GM19395 (cell line): ENCODE measurements at regions not wholly inside any gene's neighbourhood (a gene's known extent, or its start where the extent isn't known, plus 50 kb on each side); places are given as distances from the start of the nearest gene placed in this dataset.
"Not testable (repeated sequence)": the region's sequence is repeated elsewhere in the genome, so short reads cannot be mapped to it uniquely, and the experiment has no call there.

Experiments used
- ATAC-seq: cut with Tn5 transposase; IDR thresholded peaks from one replicate; pipeline ENCODE4 v1.9.1; 2021; ENCODE audit warnings: mild to moderate bottlenecking, moderate library complexity; ENCODE audit not compliant: unreplicated experiment

DNA sequence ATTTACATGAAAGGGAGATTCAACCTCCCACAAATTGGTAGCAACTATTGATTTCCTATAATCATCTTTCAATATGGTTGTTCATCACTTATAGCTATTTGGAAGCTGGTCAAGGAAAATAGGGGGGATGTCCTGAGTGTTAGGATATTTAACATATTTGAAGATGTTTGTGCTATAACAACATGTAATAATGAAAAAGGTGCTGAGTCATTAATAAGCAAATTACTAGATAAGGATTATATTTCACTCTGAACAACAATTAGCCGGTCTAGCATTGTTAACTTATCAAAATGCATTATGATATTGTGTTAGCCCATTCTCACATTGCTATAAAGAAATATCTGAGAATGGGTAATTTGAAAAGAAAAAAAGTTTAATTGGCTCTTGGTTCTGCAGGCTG lies 225.8 kb upstream of the ARPP21 start:
- ATAC-seq = no peak

DNA sequence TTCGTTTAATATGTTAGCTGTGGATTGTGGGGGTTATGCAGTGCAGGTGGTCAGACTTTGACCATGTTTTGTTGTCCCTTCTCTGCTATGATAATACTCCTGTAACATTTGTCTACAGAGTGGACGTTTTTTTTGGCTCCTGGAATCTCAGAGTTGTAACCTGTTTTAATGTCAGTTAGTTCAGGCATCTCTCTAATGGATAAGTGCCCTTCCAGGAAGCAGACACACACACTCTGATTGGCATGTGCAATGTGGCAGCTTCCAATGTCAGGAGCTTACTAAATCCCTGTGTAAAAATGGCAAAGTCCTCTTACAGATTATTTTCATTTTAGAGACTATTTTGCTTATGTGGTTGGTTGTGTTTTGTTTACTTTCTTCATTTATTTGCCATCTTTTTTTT lies 222.2 kb upstream of the ARPP21 start:
- no peak for ATAC-seq

DNA sequence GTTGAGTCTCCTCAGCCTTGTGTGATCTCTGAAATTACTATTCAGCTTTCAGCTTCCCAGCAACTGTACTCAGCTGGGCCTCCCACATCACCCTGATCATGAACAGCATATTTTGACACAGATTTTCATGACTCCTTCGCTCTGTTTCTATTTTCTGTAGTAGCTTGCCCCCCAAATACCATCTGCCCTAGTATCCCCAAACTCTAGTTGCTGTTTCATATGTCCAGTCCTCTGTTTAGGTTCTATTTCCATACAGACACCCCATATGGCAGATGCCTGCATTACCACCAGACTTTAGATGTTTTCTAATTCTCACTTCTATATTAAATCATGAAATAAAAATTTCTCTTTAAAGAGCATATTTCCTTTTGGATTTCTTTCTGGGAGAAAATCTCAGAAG lies 217.2 kb upstream of the ARPP21 start:
- no peak for ATAC-seq

DNA sequence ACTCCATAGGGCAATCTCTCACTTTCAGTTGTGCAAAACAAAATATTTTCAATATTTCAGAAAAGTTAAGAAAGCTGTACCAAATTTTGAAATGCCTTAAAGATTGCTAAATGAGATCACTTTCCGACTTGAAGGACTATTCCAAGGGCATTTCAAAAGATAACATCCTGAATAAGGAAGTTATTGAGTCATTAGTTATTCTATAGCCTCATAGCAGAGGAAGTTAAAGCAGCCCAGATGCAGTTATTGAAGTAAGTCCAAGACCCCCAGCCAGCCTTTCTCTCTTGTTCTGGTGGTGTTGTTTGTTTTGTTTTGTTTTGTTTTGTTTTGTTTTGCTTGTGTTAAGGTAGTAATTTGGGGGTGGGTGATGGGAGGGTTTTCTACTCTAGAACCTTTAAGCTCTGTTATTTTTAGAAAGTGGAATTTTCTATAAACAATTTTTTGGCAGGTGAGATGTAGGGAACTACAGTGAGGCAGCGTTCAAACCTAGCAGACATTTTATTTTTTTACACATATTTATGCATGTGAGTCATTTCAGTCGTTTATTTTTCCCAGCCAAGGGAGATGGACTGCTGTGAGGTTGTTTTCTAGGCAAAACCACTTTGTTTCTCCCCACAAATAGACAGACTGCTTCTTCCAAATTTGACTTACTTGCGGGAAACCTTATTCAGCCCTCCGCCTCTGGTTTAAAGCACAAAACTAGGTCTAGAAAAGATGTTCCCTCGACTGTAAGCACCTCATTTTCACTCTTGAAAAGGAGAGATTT lies 216.3 kb upstream of the ARPP21 start:
- ATAC-seq = no peak

DNA sequence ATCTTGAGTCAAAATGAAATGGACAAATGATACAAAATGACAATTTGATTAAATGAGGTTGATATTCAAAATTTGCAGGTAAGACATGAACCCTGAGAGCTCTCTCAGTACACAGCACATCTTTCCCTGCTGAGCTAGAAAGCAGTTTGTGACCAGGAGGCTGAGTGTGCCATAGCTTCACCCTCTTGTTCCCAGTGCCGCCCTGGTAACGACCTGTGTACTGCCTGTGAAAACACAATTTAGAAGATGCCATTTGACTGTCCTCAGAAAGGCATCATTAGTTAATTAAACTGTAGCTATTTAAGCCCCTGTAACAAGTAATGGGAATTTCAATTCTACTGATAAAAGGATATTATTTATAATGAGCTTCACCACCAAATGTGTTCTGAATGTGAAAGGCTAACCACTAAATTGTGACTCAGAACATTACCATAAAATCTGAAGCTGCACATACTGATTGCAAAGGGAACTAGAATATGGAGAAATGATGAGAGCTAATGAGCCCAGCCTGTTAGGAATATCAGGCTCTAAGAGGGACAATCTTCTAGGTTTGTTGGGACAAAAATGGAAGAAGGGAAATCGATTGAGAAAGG lies 212.9 kb upstream of the ARPP21 start:
- no peak for ATAC-seq

DNA sequence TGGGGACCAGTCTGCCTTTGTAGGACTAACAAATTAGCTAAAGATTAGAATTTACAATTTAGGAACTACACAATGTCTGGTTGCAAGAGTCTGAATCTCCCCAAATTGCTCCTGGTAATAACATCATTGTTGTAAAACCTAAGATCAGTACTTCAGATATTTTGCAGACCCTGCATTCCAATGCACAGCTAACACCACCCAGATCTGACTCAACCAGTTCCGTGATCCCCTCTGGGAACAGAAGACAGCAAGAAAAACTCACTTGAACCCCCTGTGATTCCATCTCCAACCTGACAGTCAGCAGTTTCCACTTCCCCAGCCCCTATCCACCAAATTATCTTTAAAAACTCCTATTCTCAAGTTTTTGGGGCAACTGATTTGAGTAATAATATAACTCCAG lies 201.9 kb upstream of the ARPP21 start:
- ATAC-seq = no peak

DNA sequence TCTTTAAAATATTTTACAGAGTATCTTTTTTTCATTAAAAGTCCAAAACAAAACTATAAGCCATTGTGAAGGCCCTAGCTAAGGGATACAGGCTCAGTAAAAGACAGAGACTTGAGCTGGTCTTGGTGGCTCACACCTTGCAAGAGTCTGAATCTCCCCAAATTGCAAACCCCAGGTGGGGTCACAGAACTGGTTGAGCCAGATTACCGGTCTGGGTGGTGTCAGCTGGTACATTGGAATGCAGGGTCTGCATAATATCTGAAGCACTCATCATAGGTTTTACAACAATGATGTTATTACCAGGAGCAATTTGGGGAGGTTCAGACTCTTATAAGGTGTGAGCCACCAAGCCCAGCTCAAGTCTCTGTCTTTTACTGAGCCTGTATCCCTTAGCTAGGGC lies 201.2 kb upstream of the ARPP21 start:
- no peak for ATAC-seq

DNA sequence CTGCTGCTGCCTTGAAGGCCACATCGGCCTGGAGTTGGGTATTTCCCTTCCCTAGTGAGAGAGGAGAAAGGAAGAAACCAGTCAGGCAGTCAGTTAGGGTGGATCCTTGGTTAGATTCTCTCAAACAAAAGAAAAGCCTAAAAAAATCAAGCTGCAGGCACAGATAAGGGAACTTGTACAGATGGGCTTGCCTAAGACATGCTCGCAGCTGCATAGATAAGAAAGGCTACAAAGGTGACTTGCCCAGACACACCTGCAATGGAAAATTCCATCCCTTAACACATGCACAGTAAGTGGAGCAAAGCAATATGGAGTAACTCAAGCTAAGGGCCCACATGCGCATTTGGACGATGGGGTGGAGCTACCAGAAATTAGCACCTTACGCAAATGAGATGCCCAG lies 199.7 kb upstream of the ARPP21 start:
- ATAC-seq = no peak

DNA sequence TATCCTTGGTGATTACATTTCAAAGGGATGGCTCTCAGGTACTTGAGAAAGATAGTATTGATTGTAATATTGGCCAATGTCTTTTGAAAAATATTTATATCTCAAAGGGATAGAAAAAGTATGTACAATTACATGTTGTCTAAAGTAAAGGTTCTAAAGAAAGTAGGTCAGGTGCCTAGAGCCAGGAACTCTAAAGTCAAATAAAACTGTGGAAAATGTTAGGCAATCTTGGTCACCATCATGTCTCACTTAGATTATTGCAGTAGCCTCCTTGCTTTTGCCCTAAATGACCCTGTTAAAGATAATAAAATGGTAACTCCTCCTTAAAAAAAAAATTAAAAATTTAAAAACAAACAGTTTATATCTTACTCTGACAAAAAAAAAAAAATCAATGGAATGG lies 198.5 kb upstream of the ARPP21 start:
- no peak for ATAC-seq

DNA sequence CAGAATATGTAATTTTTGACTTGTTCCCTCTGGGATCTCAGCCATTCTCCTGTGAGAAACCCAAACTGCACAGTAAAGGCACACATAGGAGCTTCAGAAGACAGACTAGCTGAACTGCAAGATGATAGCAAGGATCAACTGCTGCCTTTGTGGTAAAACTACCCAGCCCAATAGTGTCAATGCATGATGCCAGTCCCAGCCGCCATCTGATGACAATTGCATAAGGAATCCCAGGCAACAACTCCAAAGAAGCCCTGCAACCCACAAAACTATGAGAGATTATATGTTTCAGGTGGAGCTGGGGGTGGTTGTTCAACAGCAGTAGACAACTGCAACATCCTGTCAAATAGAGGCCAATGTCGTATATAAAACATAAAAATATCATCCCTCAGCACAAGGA lies 192.4 kb upstream of the ARPP21 start:
- no peak for ATAC-seq

DNA sequence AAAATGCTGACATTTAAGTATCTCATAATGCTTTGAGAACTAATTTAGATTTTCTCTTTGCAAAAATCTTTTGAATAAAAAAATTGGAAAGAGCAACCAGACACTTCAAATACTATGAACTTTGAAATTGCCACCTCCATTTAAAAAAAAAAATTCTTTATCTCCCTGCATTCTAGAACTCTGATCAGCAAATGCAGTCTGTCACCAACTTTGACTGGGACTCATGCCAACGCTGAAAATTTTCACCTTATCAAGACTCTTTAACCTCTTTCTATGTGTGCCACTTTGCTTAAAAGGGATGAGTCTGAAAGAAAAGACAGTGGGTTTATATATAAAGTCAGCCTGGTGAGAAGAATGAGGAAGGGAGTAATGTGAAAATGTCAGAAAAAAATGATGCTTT lies 191.2 kb upstream of the ARPP21 start:
- ATAC-seq = no peak

DNA sequence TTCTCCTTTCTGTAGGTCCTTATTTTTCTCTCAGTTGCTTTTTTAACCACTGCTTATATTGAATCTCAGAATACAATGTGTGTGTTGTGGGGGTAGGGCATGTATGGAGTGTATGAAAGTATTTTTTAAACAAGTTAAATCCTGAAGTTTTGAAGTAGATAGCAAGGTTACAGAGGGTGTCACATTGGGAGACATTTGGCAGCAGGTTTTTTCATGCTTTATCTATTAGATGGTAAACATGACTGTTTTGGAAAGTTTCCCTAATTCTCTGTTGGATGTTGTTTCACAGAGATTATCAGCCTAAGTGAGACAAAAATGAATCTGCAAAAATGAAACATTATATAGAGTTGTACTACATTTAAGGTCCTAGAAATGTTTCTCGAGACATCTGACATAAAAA lies 190.6 kb upstream of the ARPP21 start:
- no peak for ATAC-seq

DNA sequence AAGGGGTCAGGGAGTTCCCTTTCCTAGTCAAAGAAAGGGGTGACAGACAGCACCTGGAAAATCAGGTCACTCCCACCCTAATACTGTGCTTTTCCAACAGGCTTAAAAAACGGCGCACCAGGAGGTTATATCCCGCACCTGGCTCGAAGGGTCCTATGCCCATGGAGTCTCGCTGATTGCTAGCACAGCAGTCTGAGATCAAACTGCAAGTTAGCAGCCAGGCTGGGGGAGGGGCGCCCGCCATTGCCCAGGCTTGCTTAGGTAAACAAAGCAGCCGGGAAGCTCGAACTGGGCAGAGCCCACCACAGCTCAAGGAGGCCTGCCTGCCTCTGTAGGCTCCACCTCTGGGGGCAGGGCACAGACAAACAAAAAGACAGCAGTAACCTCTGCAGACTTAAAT lies 184.5 kb upstream of the ARPP21 start:
- not testable (repeated sequence) for ATAC-seq

DNA sequence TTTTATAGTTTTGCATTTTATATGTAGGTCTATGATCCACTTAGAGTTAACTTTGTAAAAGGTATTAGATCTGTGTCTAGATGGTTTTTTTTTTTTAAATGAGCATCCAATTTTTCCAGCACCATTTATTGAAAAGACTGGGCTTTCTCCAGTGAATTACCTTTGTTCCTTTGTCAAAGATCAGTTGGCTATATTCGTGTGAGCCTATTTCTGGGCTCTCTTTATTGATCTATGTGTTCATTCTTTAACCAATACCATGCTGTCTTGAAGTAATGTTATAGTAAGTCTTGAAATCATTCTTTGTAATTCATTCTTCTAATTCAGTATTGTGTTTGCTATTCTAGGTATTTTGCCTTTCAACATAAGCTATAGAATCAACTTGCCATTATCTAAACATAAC lies 165.4 kb upstream of the ARPP21 start:
- ATAC-seq = no peak

DNA sequence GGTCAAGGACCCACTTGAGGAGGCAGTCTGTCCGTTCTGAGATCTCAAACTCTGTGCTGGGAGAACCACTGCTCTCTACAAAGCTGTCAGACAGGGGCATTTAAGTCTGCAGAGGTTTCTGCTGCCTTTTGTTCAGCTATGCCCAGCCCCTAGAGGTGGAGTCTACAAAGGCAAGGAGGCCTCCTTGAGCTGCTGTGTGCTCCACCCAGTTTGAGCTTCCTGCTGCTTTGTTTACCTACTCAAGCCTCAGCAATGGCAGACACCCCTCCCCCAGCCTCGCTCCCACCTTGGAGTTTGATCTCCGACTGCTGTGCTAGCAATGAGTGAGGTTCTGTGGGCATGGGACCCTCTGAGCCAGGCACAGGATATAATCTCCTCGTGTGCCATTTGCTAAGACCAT lies 156.8 kb upstream of the ARPP21 start:
- ATAC-seq = not testable (repeated sequence)

DNA sequence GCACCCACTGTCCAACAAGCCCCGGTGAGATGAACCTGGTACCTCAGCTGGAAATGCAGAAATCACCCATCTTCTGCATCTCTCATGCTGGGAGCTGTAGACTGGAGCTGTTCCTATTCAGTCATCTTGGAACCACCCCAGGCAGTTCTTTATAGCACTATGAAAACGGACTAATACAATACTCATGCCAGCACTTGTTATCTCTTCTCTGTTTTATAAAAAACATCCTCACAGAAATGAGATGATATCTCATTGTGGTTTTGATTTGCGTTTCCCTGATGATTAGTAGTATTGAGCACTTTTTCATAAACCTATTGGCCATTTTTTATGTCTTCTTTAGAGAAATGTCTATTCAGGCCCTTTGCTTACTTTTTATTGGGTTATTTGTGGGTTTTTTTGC lies 156.2 kb upstream of the ARPP21 start:
- no peak for ATAC-seq

DNA sequence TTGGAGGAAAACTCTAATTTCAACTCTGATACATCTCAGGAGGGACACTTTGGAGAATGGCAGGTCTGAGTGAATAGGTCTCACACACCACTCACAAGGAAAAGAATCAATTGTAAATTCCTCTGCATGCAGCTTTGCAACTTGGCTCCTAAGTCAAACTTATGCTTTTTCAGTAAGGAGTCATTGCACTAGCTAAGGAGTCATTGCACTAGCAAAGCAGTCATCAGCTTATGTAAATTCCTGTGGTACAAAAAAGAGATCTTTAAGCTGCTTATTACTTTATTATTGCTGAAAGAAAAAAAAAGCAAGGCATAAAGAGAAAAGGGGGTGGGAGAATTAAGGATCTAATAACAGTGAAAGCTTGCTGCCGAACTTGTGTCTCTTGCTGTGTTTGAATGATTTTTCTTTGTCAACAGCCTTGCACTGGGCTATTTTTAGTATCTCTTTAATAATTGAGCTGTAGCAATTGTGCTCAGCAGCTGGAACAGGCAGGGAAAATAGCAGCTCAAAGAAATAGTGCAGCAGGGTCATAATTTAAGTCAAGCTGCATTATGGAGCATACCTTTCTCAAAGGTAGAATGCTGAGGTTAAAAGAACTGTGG lies 154.3 kb upstream of the ARPP21 start:
- no peak for ATAC-seq

DNA sequence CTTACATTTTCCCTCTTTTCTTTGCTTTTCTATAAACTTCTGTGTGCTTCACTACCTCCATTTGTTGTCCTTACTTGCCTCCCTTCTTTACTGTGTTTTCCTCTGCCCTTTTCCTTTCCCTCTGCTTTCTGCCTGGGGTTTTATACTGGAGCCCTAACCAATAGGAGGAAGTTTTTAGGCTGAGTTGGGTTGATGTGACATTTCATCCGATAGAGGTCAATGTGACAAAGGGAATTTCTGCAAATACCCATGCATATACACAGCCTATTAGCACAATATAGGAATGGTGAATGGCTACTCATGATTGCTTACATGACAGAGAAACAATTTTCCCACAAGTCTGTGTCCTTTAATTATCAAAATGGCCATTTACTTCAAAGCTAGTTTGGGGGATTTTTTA lies 153.0 kb upstream of the ARPP21 start:
- no peak for ATAC-seq

DNA sequence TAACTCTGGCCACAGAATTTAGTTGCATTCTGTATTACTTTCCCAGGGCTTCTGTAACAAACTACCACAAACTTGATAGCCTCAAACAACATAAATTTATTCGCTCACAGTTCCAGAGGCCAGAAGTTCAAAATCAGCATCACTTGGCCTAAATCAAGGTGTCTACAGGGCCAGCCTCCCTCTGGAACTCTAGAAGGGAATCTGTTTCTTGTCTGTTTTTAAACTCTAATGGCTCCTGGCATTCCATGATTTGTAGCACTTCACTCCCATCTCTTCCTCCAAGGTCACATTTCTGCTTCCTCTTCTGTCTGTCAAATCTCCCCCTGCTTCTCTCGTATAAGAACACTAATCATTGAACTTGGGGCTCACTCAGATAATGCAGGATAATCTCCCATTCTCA lies 151.9 kb upstream of the ARPP21 start:
- ATAC-seq = no peak

DNA sequence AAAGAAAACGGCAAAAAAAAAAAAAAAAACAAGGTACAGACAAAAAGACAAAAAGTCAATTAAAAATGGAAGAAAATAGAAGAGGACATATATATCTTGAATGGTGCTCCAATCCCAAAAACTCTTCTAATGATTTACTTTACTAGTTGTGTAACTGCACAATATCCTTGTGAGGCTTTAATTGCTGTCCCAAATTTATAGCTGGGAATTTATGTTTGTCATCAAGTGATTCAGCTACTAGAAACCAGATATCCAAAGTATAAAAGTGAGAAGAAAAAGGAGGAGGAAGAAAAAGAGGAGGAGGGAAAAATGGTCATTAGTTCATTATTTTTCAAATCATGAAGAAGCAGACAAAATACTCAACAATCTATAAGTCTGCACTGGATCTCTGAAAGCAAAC lies 150.8 kb upstream of the ARPP21 start:
- no peak for ATAC-seq

DNA sequence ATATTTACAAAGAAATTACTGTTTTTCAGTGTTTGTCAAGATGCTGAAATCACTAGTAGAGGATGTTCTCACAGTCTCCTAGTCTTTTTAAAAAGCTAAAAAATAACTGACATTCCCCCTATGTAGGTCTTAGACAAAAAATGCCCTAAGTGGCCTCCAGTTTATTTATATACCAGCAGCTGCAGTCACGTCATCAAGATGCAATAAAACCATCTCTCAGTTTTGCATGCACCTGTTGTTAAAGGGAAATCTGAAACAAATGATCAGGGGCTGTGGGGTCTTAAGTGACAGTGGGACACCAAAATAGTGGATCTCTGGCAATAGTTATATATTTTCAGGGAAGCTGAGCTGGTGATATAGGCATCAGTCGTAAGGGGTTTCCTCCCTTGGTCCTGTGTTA lies 146.5 kb upstream of the ARPP21 start:
- ATAC-seq = no peak

DNA sequence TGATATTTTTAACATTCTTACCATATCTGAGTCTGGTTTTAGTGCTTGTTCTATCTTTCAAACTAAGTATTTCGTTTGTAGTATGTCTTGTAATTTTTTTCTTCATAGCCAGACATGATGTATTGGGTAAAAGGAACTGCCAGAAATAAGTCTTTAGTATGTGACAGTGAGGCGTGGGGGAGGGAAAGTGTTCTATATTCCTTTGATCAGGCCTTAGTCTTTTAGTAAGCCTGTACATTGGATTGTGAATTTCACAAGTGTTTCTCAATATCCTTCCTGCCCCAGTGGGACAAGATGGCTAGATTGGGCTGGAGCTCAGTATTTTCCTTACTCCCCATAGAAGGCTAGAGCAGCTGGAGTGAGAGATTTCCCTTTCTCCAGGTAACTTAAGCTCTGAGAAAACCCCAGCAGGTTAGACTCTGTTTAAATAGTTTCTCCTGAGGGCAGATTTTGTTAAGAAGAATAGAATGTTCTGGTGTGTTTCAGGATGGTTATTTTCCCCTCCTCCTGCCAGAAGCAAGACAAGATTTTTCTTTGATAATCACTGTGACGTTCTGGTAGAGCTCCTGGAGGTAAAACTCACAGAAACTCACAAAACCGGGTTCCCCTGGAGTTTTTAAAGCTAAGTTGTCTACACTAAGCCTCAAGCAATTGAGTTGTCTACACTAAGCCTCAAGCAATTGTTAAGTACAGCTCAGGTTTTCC lies 140.7 kb upstream of the ARPP21 start:
- ATAC-seq = no peak
